K562 (cell line): ENCODE measurements at regions not wholly inside any gene's neighbourhood (a gene's known extent, or its start where the extent isn't known, plus 50 kb on each side); places are given as distances from the start of the nearest gene placed in this dataset.

Experiments
- ATAC-seq: fragments of 200-7000 bp; cut with Tn5 transposase; 3 replicates; pipeline ENCODE4 v1.9.1; 2020; ENCODE audit warnings: moderate library complexity
- BruUV-seq: library from RNA; stranded (reverse); fragments of 400-500 nt; replicated peaks from 2 replicates; lab custom pipeline; 2021; lab: Mats Ljungman, UMichigan
- CTCF ChIA-PET: fragments of 300-600 bp; formaldehyde crosslinking; extraction: SDS; loops from one replicate; lab custom pipeline; 2021; ENCODE audit warnings: low intra/inter-chr PET ratio; lab: Yijun Ruan, JAX
- POLR2A ChIA-PET: fragments of 300-600, 350-650 bp; sonication (Branson Sonifier 250); formaldehyde crosslinking; extraction: SDS; loops from one replicate; lab custom pipeline; 2021; ENCODE audit warnings: antibody characterized with exemption, inconsistent platforms; lab: Yijun Ruan, JAX
- DNase-seq, 4 experiments: peaks; one replicate each; pipeline versions ENCODE4 v3.0.0 to v3.0.0-alpha.2; 2011 to 2018; ENCODE audit warnings: low spot score in 3 of 4, mixed read lengths in 3 of 4; ENCODE audit errors: extremely low read depth in 1 of 4
- FAIRE-seq: peaks from 2 replicates; lab custom pipeline; 2011; peaks lifted over from hg19 to GRCh38; lab: Jason Lieb, UNC
- H2AFZ ChIP-seq: 2 replicates; pipeline ENCODE4 v1.6.0; 2011; ENCODE audit warnings: low read depth, low read length, control low read depth, inconsistent platforms
- H3K27ac ChIP-seq: fragments of 200-600 bp; 3 replicates; pipeline ENCODE4 v1.8.0; 2011; ENCODE audit warnings: low read depth, mild to moderate bottlenecking, control low read depth, inconsistent platforms, low read length, moderate library complexity, mixed read lengths; ENCODE audit errors: extremely low read depth
- H3K27me3 ChIP-seq, 2 experiments: fragments of 300-600 bp in 1 of 2; 2 replicates in 1 of 2; 3 replicates in 1 of 2; pipeline versions ENCODE4 v1.6.0 to v1.8.0; 2011; ENCODE audit warnings: inconsistent platforms in 2 of 2, low read length in 2 of 2, mild to moderate bottlenecking in 1 of 2, mixed read lengths in 1 of 2, moderate library complexity in 1 of 2; ENCODE audit not compliant: control insufficient read depth in 2 of 2, insufficient read depth in 2 of 2
- H3K36me3 ChIP-seq: fragments of 300-600 bp; 3 replicates; pipeline ENCODE4 v1.8.0; 2011; ENCODE audit warnings: mild to moderate bottlenecking, low read length, inconsistent platforms; ENCODE audit not compliant: control insufficient read depth, insufficient read depth
- H3K4me1 ChIP-seq, 2 experiments: fragments of 200-600 bp in 1 of 2; replicated peaks in 1 of 2; 2 replicates in 1 of 2; 3 replicates in 1 of 2; pipeline versions ENCODE4 v1.5.1 to v1.8.0; 2011; ENCODE audit warnings: inconsistent platforms in 2 of 2, low read length in 2 of 2, mild to moderate bottlenecking in 1 of 2, mixed read lengths in 1 of 2, moderate library complexity in 1 of 2; ENCODE audit not compliant: control insufficient read depth in 2 of 2, insufficient read depth in 2 of 2
- H3K4me2 ChIP-seq: 2 replicates; pipeline ENCODE4 v1.6.1; 2011; ENCODE audit warnings: low read length, control low read depth, inconsistent platforms, mixed read lengths; ENCODE audit not compliant: insufficient read depth
- H3K4me3 ChIP-seq: fragments of 200-600 bp; sonication (generic), shearing (Covaris generic); 2 replicates; pipeline ENCODE4 v1.5.1; 2016; ENCODE audit warnings: control low read depth, inconsistent platforms
- H3K79me2 ChIP-seq: fragments of 200-600 bp; 3 replicates; pipeline ENCODE4 v1.8.0; 2011; ENCODE audit warnings: low read length, inconsistent platforms; ENCODE audit not compliant: control insufficient read depth, insufficient read depth
- H3K9ac ChIP-seq, 2 experiments: 2 replicates each; pipeline versions ENCODE4 v1.6.0 to v1.6.1; 2011; ENCODE audit warnings: low read depth in 2 of 2, low read length in 2 of 2, control low read depth in 1 of 2, inconsistent platforms in 1 of 2, mild to moderate bottlenecking in 1 of 2, mixed read lengths in 1 of 2; ENCODE audit not compliant: insufficient read depth in 1 of 2
- H3K9me1 ChIP-seq: one replicate; pipeline ENCODE4 v1.6.0; 2011; ENCODE audit warnings: inconsistent platforms, mild to moderate bottlenecking, low read length, moderate library complexity; ENCODE audit not compliant: control insufficient read depth, insufficient read depth
- H3K9me3 ChIP-seq: replicated peaks from 2 replicates; pipeline ENCODE4 v1.5.1; 2011; ENCODE audit warnings: low read depth, low read length, inconsistent platforms; ENCODE audit not compliant: control insufficient read depth, insufficient read depth
- H4K20me1 ChIP-seq: replicated peaks from 2 replicates; pipeline ENCODE4 v1.6.1; 2011; ENCODE audit warnings: low read length, inconsistent platforms, mixed read lengths; ENCODE audit not compliant: control insufficient read depth, insufficient read depth
- BACH1 ChIP-seq: fragments of 200-800 bp; sonication (Bioruptor generic); IDR thresholded peaks from 2 replicates; pipeline ENCODE4 v1.6.1; 2016; ENCODE audit warnings: missing genetic modification characterization, missing compliant biosample characterization
- KAT7 ChIP-seq: sonication (generic); formaldehyde crosslinking; IDR thresholded peaks from 2 replicates; pipeline ENCODE4 v1.8.0; 2022; ENCODE audit warnings: missing genetic modification reagents, mild to moderate bottlenecking, borderline replicate concordance
- KDM4B ChIP-seq, 2 experiments: fragments of 450-650 bp in 1 of 2; sonication (generic) in 1 of 2; IDR thresholded peaks; 2 replicates each; pipeline ENCODE4 v1.6.1; 2016 to 2017; ENCODE audit warnings: borderline replicate concordance in 2 of 2, antibody characterized with exemption in 1 of 2, low read depth in 1 of 2, mild to moderate bottlenecking in 1 of 2
- TBP ChIP-seq: optimal IDR thresholded peaks from 2 replicates; pipeline ENCODE3; 2011; ENCODE audit warnings: low read depth, low read length, improper control_type of control experiment
- TEAD4 ChIP-seq, 2 experiments: sonication (generic) in 1 of 2; formaldehyde crosslinking in 1 of 2; IDR thresholded peaks; 2 replicates each; pipeline versions ENCODE4 v1.6.1 to v1.8.0; 2012 to 2022; ENCODE audit warnings: borderline replicate concordance in 1 of 2, inconsistent platforms in 1 of 2, low read length in 1 of 2, mild to moderate bottlenecking in 1 of 2, missing genetic modification reagents in 1 of 2
- ZNF174 ChIP-seq: fragments of 250-450 bp; sonication (Bioruptor Pico); IDR thresholded peaks from 2 replicates; pipeline ENCODE4 v1.4.0; 2020; ENCODE audit warnings: mild to moderate bottlenecking
- WGBS: fragments of 100-300 bp; shearing (Covaris generic); methylation state at CpG from one replicate; pipeline ENCODE4 v1.1.6; 2016; ENCODE audit warnings: low coverage, mixed read lengths; ENCODE audit not compliant: insufficient coverage; ENCODE audit errors: missing lambda C conversion rate; 5-methylcytosine and 5-hydroxymethylcytosine counted together
- in situ Hi-C: fragments of 300-500 bp; cut with MboI; formaldehyde crosslinking; loops from 4 replicates; pipeline ENCODE4 v1.15.0; 2018; ENCODE audit warnings: inconsistent platforms, mixed read lengths
- intact Hi-C: fragments of 100-400 bp; cut with micrococcal nuclease; formaldehyde crosslinking; loops from 2 replicates; pipeline ENCODE4 v1.14.2; 2022
- TF ChIP-seq, protein P1 (sequence below): IDR thresholded peaks from 2 replicates; pipeline ENCODE4 v1.6.1; 2011; ENCODE audit warnings: borderline replicate concordance, low read depth, mild to moderate bottlenecking, moderate library complexity, low read length; ENCODE audit not compliant: insufficient read depth, poor library complexity, severe bottlenecking

GRCh38 chr15:59933607-59934006 is 70.5 kb upstream of the FOXB1 start (continued):
- TF ChIP-seq BACH1 (tag) (no peak), TBP (no peak), TEAD4 (IDR thresholded peaks at IDR 0.05; ENCODE audit: low read length) (no peak), TEAD4 (CRISPR knock-in tag; IDR thresholded peaks at IDR 0.05; ENCODE audit: borderline replicate concordance) (no peak), KAT7 (CRISPR knock-in tag) (no peak), KDM4B (IDR thresholded peaks at IDR 0.05; ENCODE audit: borderline replicate concordance in 2 of 2, low read depth in 1 of 2) (no peak)
- TF ChIP-seq, protein P1, sequence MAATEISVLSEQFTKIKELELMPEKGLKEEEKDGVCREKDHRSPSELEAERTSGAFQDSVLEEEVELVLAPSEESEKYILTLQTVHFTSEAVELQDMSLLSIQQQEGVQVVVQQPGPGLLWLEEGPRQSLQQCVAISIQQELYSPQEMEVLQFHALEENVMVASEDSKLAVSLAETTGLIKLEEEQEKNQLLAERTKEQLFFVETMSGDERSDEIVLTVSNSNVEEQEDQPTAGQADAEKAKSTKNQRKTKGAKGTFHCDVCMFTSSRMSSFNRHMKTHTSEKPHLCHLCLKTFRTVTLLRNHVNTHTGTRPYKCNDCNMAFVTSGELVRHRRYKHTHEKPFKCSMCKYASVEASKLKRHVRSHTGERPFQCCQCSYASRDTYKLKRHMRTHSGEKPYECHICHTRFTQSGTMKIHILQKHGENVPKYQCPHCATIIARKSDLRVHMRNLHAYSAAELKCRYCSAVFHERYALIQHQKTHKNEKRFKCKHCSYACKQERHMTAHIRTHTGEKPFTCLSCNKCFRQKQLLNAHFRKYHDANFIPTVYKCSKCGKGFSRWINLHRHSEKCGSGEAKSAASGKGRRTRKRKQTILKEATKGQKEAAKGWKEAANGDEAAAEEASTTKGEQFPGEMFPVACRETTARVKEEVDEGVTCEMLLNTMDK: no peak

- ChIA-PET CTCF (no interaction called here), POLR2A (no interaction called here)
- no TSS peak for BruUV-seq
- H3K27ac ChIP-seq: no peak overlapping the region
- FAIRE-seq (no peak), ATAC-seq (no peak), DNase-seq (no peak)
- no peaks in the 10 kb centered on the region for H3K9me1 ChIP-seq
- no peak overlapping the region for H3K4me3 ChIP-seq
- H3K4me1 ChIP-seq: no peaks in the 10 kb centered on the region
- H4K20me1 ChIP-seq: no peaks in the 10 kb centered on the region
- H3K4me2 ChIP-seq: no peak overlapping the region
- H3K9ac ChIP-seq: no peak overlapping the region
- intact Hi-C loops (no loop called here), in situ Hi-C loops (no loop called here)
- H3K36me3 ChIP-seq: no peaks in the 10 kb centered on the region
- 0% methylated on average over 3 of the region's 7 CpGs for WGBS
- peaks cover 3 to 7% of the 10 kb centered on the region in 2 experiments; a peak in 3 of 5 replicates for H3K27me3 ChIP-seq
- no peaks in the 10 kb centered on the region for H3K9me3 ChIP-seq
- no peak overlapping the region for H2AFZ ChIP-seq
- no peaks in the 10 kb centered on the region for H3K79me2 ChIP-seq
- no peak for TF ChIP-seq ZNF174
- TF ChIP-seq, all 486 proteins: peak for 0
These were observed 72.4 kb upstream of the FOXB1 start for GRCh38 chr15:59931646-59932261.
